Type B pancreatic cell (in vitro differentiated cells): ENCODE measurements at regions not wholly inside any gene's neighbourhood (a gene's known extent, or its start where the extent isn't known, plus 50 kb on each side); places are given as distances from the start of the nearest gene placed in this dataset.

Experiments used
- DNase-seq: peaks from one replicate; pipeline ENCODE4 v3.0.0; 2021; ENCODE audit warnings: mixed read lengths; ENCODE audit not compliant: unreplicated experiment; ENCODE audit errors: extremely low spot score
- H3K27ac Mint-ChIP-seq: 2 replicates; pipeline ENCODE4 v1.8.0; 2021; ENCODE audit warnings: mild to moderate bottlenecking, mixed read lengths
- H3K27me3 Mint-ChIP-seq: 2 replicates; pipeline ENCODE4 v1.8.0; 2021; ENCODE audit warnings: mixed read lengths
- H3K36me3 Mint-ChIP-seq: 2 replicates; pipeline ENCODE4 v1.8.0; 2021; ENCODE audit warnings: mixed read lengths
- H3K4me1 Mint-ChIP-seq: one replicate; pipeline ENCODE4 v1.8.0; 2021; ENCODE audit warnings: mixed read lengths; ENCODE audit not compliant: unreplicated experiment
- H3K4me3 Mint-ChIP-seq: 2 replicates; pipeline ENCODE4 v1.8.0; 2021; ENCODE audit warnings: mild to moderate bottlenecking, mixed read lengths
- H3K9me3 Mint-ChIP-seq: 2 replicates; pipeline ENCODE4 v1.8.0; 2021; ENCODE audit warnings: mixed read lengths
- CTCF ChIP-seq: fragments of 200-600 bp; sonication (generic); conservative IDR thresholded peaks from 2 replicates; pipeline ENCODE4 v1.5.0; 2021; ENCODE audit warnings: antibody characterized with exemption, mild to moderate bottlenecking

DNA sequence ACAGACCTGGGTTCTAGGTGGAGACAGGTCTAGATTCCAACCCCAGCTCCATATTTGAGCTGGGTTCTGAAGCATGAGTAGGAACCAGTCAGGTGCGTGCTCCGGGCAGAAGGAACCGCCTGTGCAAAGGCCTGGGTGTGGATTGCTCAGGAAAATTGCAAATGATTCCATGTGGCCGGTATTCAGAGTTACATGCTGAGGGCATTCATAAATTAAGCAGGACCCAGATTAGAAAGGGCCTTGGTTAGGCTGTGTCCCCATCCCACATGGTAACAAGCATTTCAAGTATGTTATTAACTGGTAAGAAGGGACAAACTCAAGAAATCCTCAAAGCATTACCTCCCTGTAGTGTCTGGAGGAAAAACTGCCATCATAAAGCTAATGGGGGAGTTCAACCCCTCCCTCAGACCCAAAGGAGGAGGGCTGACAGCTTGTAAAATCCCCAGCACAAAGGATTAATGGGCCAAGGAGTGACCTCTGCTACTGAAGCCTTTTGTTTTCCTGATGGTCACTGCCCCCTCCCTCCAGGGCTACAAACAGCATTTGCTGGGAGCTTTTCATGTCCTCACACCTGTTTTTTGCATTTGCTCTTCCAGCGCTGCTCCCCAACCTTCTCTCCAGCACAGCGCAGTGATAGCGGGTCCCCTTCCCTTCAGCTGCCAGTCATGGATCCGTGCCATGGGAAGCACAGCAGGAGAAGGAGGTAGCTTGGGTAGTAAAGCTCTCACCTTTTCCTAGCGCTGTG is 218.0 kb downstream of the C16orf95 start:
- H3K27me3 Mint-ChIP-seq, result peaks cover 24% of the 10 kb centered on the region
- peaks cover 30% of the 10 kb centered on the region for H3K4me1 Mint-ChIP-seq
- DNase-seq, result no peak
- TF ChIP-seq CTCF, result no peak
- no peaks in the 10 kb centered on the region for H3K36me3 Mint-ChIP-seq
- H3K4me3 Mint-ChIP-seq, result no peak overlapping the region
- H3K9me3 Mint-ChIP-seq, result no peaks in the 10 kb centered on the region
- H3K27ac Mint-ChIP-seq, result no peak overlapping the region

DNA sequence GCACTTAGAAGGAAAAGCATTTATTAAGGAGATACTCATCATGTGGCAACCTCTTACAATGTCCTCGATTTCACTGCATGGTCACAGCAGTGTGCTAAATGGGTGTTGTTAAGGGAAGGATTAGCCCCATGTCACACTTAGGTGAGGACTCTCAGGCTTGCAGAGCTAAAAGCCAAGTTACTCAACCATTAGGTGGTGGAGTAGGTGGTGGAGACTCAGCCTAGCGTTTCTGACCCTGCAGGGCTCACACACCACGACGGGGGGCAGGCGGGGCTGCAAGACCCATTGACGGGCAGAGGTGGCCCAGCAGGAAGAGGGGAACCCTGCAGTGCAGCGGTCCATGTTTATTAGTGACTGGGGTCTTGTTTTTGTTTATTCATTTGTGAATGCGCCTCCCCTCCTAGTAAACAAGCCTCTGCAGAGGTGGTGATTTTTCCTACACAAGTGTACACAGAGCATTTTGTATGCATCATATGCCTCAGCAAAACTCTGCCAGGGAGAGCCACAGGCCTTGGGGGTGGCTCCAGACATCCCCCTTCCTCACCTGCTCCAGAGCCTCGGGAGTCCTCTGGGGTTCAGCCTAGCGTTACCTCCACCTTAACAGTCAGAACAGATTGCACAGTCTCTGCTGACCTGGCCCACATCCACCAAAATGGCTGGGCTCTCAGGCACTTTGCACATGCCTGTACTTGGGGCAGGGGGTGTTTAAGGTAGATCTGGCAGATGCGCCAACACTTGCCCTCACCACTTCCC is 216.7 kb downstream of the C16orf95 start:
- H3K27me3 Mint-ChIP-seq, result peaks cover 20% of the 10 kb centered on the region
- H3K27ac Mint-ChIP-seq, result no peak overlapping the region
- no peaks in the 10 kb centered on the region for H3K36me3 Mint-ChIP-seq
- DNase-seq, result no peak
- H3K9me3 Mint-ChIP-seq, result no peaks in the 10 kb centered on the region
- TF ChIP-seq CTCF, result no peak
- H3K4me3 Mint-ChIP-seq, result no peak overlapping the region
- peaks cover 16% of the 10 kb centered on the region for H3K4me1 Mint-ChIP-seq

DNA sequence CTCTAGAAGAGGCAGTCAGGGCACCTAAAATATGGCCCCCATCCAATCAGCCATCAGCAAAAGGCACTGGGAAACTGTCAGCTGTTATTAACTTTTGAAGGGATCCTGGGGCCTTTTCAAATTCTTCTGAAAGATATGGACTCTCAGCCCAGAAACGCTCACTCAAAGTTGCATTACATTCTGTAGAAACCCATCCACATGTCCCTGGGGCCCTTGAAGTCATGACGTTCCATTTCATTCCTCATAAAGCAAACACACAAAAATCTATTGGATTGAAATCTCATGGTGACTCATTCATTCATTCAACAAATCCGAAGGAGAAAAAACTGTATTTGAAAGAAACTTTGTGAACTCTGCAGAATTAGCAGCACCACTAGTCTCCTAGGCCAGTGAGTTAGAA is 215.3 kb downstream of the C16orf95 start:
- no peak for TF ChIP-seq CTCF
- Mint-ChIP-seq H3K4me3 (no peak overlapping the region), H3K27me3 (peaks cover 20% of the 10 kb centered on the region), H3K36me3 (no peaks in the 10 kb centered on the region), H3K4me1 (peaks cover 9% of the 10 kb centered on the region), H3K9me3 (no peaks in the 10 kb centered on the region), H3K27ac (no peak overlapping the region)
- no peak for DNase-seq

GRCh38 chr16:87107201-87107600 is 210.0 kb downstream of the C16orf95 start:
- peaks cover 13% of the 10 kb centered on the region for H3K27me3 Mint-ChIP-seq
- DNase-seq, result no peak
- no peaks in the 10 kb centered on the region for H3K36me3 Mint-ChIP-seq
- no peak overlapping the region for H3K4me3 Mint-ChIP-seq
- peaks cover under 1% of the 10 kb centered on the region for H3K4me1 Mint-ChIP-seq
- H3K9me3 Mint-ChIP-seq, result peaks cover 7% of the 10 kb centered on the region
- no peak for TF ChIP-seq CTCF
- no peak overlapping the region for H3K27ac Mint-ChIP-seq

DNA sequence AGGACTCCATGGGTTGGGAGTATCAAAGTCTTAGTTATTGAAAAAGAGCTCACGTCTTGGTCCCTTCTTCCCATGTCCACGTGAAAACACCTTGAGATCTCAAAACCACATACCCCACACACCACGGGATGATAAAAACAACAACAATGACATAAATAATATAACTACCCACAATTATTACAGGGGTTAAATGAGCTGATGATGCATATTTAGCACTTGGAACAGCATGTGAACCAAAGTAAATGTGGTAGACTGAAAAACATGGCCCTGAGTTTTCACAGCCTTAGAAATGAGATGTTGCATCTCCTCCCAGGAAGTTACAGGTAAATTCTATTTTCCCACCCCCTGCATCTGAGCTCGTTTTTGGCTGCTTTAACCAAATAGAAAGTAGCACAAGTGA is 208.9 kb downstream of the C16orf95 start:
- Mint-ChIP-seq H3K9me3 (peaks cover 7% of the 10 kb centered on the region), H3K27me3 (peaks cover 13% of the 10 kb centered on the region), H3K4me1 (no peaks in the 10 kb centered on the region), H3K36me3 (no peaks in the 10 kb centered on the region), H3K27ac (no peak overlapping the region), H3K4me3 (no peak overlapping the region)
- no peak for DNase-seq
- no peak for TF ChIP-seq CTCF
